HG03135 (cell line): ENCODE measurements at regions not wholly inside any gene's neighbourhood (a gene's known extent, or its start where the extent isn't known, plus 50 kb on each side); places are given as distances from the start of the nearest gene placed in this dataset.

Experiments
- ATAC-seq: cut with Tn5 transposase; IDR thresholded peaks from one replicate; pipeline ENCODE4 v1.9.1; 2021; ENCODE audit warnings: mild to moderate bottlenecking, moderate library complexity; ENCODE audit not compliant: unreplicated experiment

GRCh38 chr13:31853643-31854326, 114.5 kb downstream of the RXFP2 start:
- no peak for ATAC-seq

- no peak for ATAC-seq
Observed at GRCh38 chr13:31859571-31859970, 120.2 kb downstream of the RXFP2 start.

- no peak for ATAC-seq
Observed at GRCh38 chr13:31860002-31860401, 120.7 kb downstream of the RXFP2 start.

GRCh38 chr13:31862828-31863227, 123.5 kb downstream of the RXFP2 start:
- no peak for ATAC-seq

- ATAC-seq = no peak
Observed at GRCh38 chr13:31864307-31864706, 125.0 kb downstream of the RXFP2 start.

- ATAC-seq = no peak
Observed at GRCh38 chr13:31866099-31866498, 126.8 kb downstream of the RXFP2 start.

- no peak for ATAC-seq
Observed at GRCh38 chr13:31867709-31868108, 128.4 kb downstream of the RXFP2 start.

- ATAC-seq = no peak
Observed at GRCh38 chr13:31869582-31869981, 130.3 kb downstream of the RXFP2 start.

GRCh38 chr13:31870511-31870910, 131.2 kb downstream of the RXFP2 start:
- no peak for ATAC-seq

GRCh38 chr13:31873145-31873544, 133.8 kb downstream of the RXFP2 start:
- ATAC-seq = no peak

GRCh38 chr13:31875134-31875533, 135.8 kb downstream of the RXFP2 start:
- ATAC-seq = no peak

- no peak for ATAC-seq
Observed at GRCh38 chr13:31878052-31878451, 138.7 kb downstream of the RXFP2 start.

- ATAC-seq = no peak
Observed at GRCh38 chr13:31878495-31878894, 139.2 kb downstream of the RXFP2 start.

GRCh38 chr13:31878955-31879354, 139.6 kb downstream of the RXFP2 start:
- ATAC-seq = no peak

GRCh38 chr13:31880851-31881494, 141.6 kb downstream of the RXFP2 start:
- ATAC-seq = peak; percentile 36

GRCh38 chr13:31881495-31881882, 142.2 kb downstream of the RXFP2 start:
- ATAC-seq = no peak

- ATAC-seq = no peak
Observed at GRCh38 chr13:31882794-31883193, 143.5 kb downstream of the RXFP2 start.

GRCh38 chr13:31884556-31884955, 145.2 kb downstream of the RXFP2 start:
- ATAC-seq = no peak

GRCh38 chr13:31885994-31886393, 145.6 kb upstream of the FRY start:
- no peak for ATAC-seq

GRCh38 chr13:31887286-31887685, 144.3 kb upstream of the FRY start:
- no peak for ATAC-seq

GRCh38 chr13:31890946-31891345, 140.6 kb upstream of the FRY start:
- no peak for ATAC-seq

GRCh38 chr13:31891472-31891871, 140.1 kb upstream of the FRY start:
- no peak for ATAC-seq

- no peak for ATAC-seq
Observed at GRCh38 chr13:31894931-31895330, 136.6 kb upstream of the FRY start.
